Brain microvascular endothelial cell (primary cell): ENCODE measurements at regions not wholly inside any gene's neighbourhood (a gene's known extent, or its start where the extent isn't known, plus 50 kb on each side); places are given as distances from the start of the nearest gene placed in this dataset.

Source experiments
- DNase-seq: peaks from one replicate; pipeline ENCODE4 v3.0.0-alpha.2; 2020
- H3K27ac ChIP-seq: fragments of 250-450 bp; sonication (Bioruptor Pico); 2 replicates; pipeline ENCODE4 v1.5.1; 2020; ENCODE audit warnings: mild to moderate bottlenecking, moderate library complexity
- H3K27me3 ChIP-seq: fragments of 250-450 bp; sonication (Bioruptor Pico); replicated peaks from 2 replicates; pipeline ENCODE4 v1.5.1; 2020; ENCODE audit warnings: mild to moderate bottlenecking
- H3K36me3 ChIP-seq: fragments of 250-450 bp; sonication (Bioruptor Pico); replicated peaks from 2 replicates; pipeline ENCODE4 v1.5.1; 2020; ENCODE audit warnings: mild to moderate bottlenecking
- H3K4me3 ChIP-seq: 2 replicates; pipeline ENCODE4 v1.5.1; 2011; ENCODE audit warnings: low read depth, mild to moderate bottlenecking, control low read depth, low read length, moderate library complexity
- CTCF ChIP-seq: IDR thresholded peaks from 2 replicates; pipeline ENCODE4 v1.5.1; 2011; ENCODE audit warnings: low read depth, mild to moderate bottlenecking, moderate library complexity, low read length, control low read depth, inconsistent platforms; ENCODE audit errors: missing control alignments
- in situ Hi-C: cut with HindIII; loops from 2 replicates; pipeline ENCODE4 v1.10.0; 2017; ENCODE audit warnings: low sequenced_read_pairs, low pct_ligation_motif_present

DNA sequence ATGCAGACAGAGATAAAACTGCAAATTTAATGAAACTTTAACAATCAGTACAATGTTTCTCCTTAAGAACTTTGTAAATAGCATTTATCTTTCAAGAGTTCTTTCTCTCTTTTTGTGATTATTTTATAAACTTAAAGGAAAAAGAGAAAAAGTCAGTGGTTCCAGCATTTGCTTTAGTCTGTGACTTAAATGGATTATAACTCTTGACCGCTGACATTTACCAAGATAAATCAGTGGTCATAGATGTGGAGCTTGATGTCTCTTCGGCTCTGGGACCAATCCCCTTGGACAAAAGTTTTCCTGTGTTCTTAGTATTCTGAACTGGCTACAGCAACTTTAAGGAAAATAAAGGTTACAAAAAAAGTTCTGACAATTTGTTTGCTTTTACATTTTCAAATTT, 162.6 kb downstream of the TM9SF2 start:
- no peak for TF ChIP-seq CTCF
- no peaks in the 10 kb centered on the region for H3K36me3 ChIP-seq
- in situ Hi-C loops = no loop called here
- no peak for DNase-seq
- no peaks in the 10 kb centered on the region for H3K27me3 ChIP-seq
- no peak overlapping the region for H3K4me3 ChIP-seq
- H3K27ac ChIP-seq = no peak overlapping the region

DNA sequence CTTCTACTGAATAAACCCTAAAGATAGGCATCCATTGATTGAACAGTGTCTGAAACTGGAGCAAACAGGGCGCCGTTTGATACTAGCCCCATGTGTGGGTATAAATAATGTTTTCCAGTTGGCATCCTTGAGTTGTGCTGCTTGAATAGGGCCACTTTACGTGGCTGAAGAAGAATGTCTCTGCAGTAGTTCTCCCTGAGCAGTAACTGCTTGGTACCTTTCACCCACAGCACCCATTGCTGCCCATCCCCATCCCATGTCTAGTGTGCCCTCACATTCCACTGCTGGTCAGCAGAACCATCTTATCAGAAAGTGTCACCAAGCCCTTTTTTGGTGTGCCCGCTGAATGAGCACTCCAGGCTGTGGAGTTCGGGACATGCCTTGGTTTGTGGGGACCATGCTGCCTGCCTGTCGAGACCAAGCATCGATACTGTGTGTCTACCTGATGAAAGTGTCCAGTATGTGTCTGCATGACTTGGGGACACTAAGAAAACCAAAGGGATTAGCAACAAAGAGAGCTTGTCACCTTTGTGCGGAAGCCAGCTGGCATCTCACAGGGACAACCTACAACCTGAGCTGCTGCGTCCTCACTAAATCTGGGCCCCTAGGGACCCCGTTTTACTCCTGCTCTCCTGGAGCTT, 162.0 kb downstream of the TM9SF2 start:
- DNase-seq = no peak
- Histone ChIP-seq H3K4me3 (no peak overlapping the region), H3K36me3 (no peaks in the 10 kb centered on the region), H3K27me3 (no peaks in the 10 kb centered on the region), H3K27ac (no peak overlapping the region)
- TF ChIP-seq CTCF = no peak
- in situ Hi-C loops = no loop called here

DNA sequence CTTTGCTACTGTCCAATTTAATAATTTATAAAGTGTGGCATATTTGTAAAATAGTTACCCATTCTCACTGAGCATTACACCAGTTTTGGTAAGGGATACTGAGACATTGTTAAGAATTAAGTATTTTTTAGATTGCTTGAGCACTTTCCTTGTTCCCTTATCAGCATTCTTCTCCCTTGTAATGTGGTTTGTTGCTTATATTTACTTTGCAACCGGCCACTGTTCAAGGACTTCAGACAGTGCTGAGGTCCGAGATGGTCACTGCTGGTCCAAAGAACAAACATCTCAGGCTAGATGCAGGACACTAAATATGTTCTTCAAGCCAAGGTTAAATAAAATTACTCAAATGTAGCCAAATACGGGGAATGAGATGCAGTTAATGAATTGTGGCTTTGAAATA, 161.4 kb downstream of the TM9SF2 start:
- in situ Hi-C loops = no loop called here
- TF ChIP-seq CTCF = no peak
- Histone ChIP-seq H3K27ac (no peak overlapping the region), H3K27me3 (no peaks in the 10 kb centered on the region), H3K36me3 (no peaks in the 10 kb centered on the region), H3K4me3 (no peak overlapping the region)
- no peak for DNase-seq

GRCh38 chr13:99661791-99662190, 160.5 kb downstream of the TM9SF2 start:
- in situ Hi-C loops = no loop called here
- Histone ChIP-seq H3K27ac (no peak overlapping the region), H3K4me3 (no peak overlapping the region), H3K27me3 (no peaks in the 10 kb centered on the region), H3K36me3 (no peaks in the 10 kb centered on the region)
- no peak for TF ChIP-seq CTCF
- no peak for DNase-seq

GRCh38 chr13:99659866-99660554, 158.7 kb downstream of the TM9SF2 start:
- in situ Hi-C loops = no loop called here
- no peak for DNase-seq
- no peak overlapping the region for H3K4me3 ChIP-seq
- no peak overlapping the region for H3K27ac ChIP-seq
- TF ChIP-seq CTCF = no peak
- no peaks in the 10 kb centered on the region for H3K36me3 ChIP-seq
- no peaks in the 10 kb centered on the region for H3K27me3 ChIP-seq
